ENCODE measurements at regions not wholly inside any gene's neighbourhood (a gene's known extent, or its start where the extent isn't known, plus 50 kb on each side); places are given as distances from the start of the nearest gene placed in this dataset.

- Histone ChIP-seq H3K27ac (replicated peaks) (no peak overlapping the region), H3K4me3 (replicated peaks; ENCODE audit: insufficient read depth, low read length) (no peak overlapping the region), H3K27me3 (ENCODE audit: insufficient read depth, poor library complexity, severe bottlenecking) (no peaks in the 10 kb centered on the region)
- DNase-seq (ENCODE audit: low read depth in 1 of 2, low spot score in 1 of 2): no peak
- no peak for TF ChIP-seq GABPA (IDR thresholded peaks at IDR 0.05; ENCODE audit: low read depth)
These were observed 102.3 kb downstream of the ZFP36L2 start for GRCh38 chr2:43123981-43124686.

- Histone ChIP-seq H3K27me3 (ENCODE audit: insufficient read depth, poor library complexity, severe bottlenecking) (no peaks in the 10 kb centered on the region), H3K27ac (replicated peaks) (no peak overlapping the region), H3K4me3 (replicated peaks; ENCODE audit: insufficient read depth, low read length) (no peak overlapping the region)
- no peak for DNase-seq (ENCODE audit: low read depth in 1 of 2, low spot score in 1 of 2)
- TF ChIP-seq POLR2AphosphoS5 (IDR thresholded peaks at IDR 0.05; ENCODE audit: low read depth) (no peak), CTCF (IDR thresholded peaks at IDR 0.05; ENCODE audit: insufficient read depth, low read length) (no peak), SPI1 (IDR thresholded peaks at IDR 0.05; ENCODE audit: borderline replicate concordance, low read depth) (no peak), GABPA (IDR thresholded peaks at IDR 0.05; ENCODE audit: low read depth) (no peak), REST (IDR thresholded peaks at IDR 0.05; ENCODE audit: insufficient replicate concordance, low read depth) (no peak)
These were observed 102.9 kb downstream of the ZFP36L2 start for GRCh38 chr2:43123486-43123885.

- no peak for DNase-seq (ENCODE audit: low read depth in 1 of 2, low spot score in 1 of 2)
- no peak for TF ChIP-seq REST (IDR thresholded peaks at IDR 0.05; ENCODE audit: insufficient replicate concordance, low read depth)
- TF ChIP-seq GABPA (IDR thresholded peaks at IDR 0.05; ENCODE audit: low read depth): no peak
- no peak for TF ChIP-seq POLR2AphosphoS5 (IDR thresholded peaks at IDR 0.05; ENCODE audit: low read depth)
- TF ChIP-seq SPI1 (IDR thresholded peaks at IDR 0.05; ENCODE audit: borderline replicate concordance, low read depth): no peak
- no peak for TF ChIP-seq CTCF (IDR thresholded peaks at IDR 0.05; ENCODE audit: insufficient read depth, low read length)
- Histone ChIP-seq H3K27ac (replicated peaks) (no peak overlapping the region), H3K27me3 (ENCODE audit: insufficient read depth, poor library complexity, severe bottlenecking) (no peaks in the 10 kb centered on the region), H3K4me3 (replicated peaks; ENCODE audit: insufficient read depth, low read length) (no peak overlapping the region)
These were observed 103.4 kb downstream of the ZFP36L2 start for GRCh38 chr2:43123028-43123427.

- Histone ChIP-seq H3K27me3 (ENCODE audit: insufficient read depth, poor library complexity, severe bottlenecking) (no peaks in the 10 kb centered on the region), H3K27ac (replicated peaks) (no peak overlapping the region), H3K4me3 (replicated peaks; ENCODE audit: insufficient read depth, low read length) (no peak overlapping the region)
- no peak for DNase-seq (ENCODE audit: low read depth in 1 of 2, low spot score in 1 of 2)
- TF ChIP-seq REST (IDR thresholded peaks at IDR 0.05; ENCODE audit: insufficient replicate concordance, low read depth) (peak; percentile 91), CTCF (IDR thresholded peaks at IDR 0.05; ENCODE audit: insufficient read depth, low read length) (no peak)
These were observed 104.7 kb downstream of the ZFP36L2 start for GRCh38 chr2:43121580-43122314.
